ENCODE measurements at regions not wholly inside any gene's neighbourhood (a gene's known extent, or its start where the extent isn't known, plus 50 kb on each side); places are given as distances from the start of the nearest gene placed in this dataset.

GRCh38 chr12:74481078-74481477 is 56.6 kb upstream of the ATXN7L3B start:
- WGBS (ENCODE audit: insufficient coverage, low coverage, low lambda C conversion rate, missing lambda C conversion rate) = 56% methylated on average over 2 of the region's 2 CpGs
- Histone ChIP-seq H3K27me3 (no peaks in the 10 kb centered on the region), H3K27ac (no peak overlapping the region), H3K4me3 (no peak overlapping the region), H3K9me3 (no peaks in the 10 kb centered on the region), H3K36me3 (no peaks in the 10 kb centered on the region), H3K4me1 (peaks cover 0 to 7% (median 0%) of the 10 kb centered on the region in 4 donors)
- DNase-seq (no peak), ATAC-seq (no peak)
- intact Hi-C loops (cut with DNase I) = no loop called here
- TF ChIP-seq POLR2A (IDR thresholded peaks at IDR 0.05) (no peak), CTCF (IDR thresholded peaks at IDR 0.05) (no peak)

GRCh38 chr12:74482115-74482514 is 55.5 kb upstream of the ATXN7L3B start:
- H3K9me3 ChIP-seq = no peaks in the 10 kb centered on the region
- ATAC-seq = no peak
- peaks cover 0 to 7% (median 0%) of the 10 kb centered on the region in 4 donors for H3K4me1 ChIP-seq
- intact Hi-C loops (cut with DNase I) = no loop called here
- H3K27me3 ChIP-seq = no peaks in the 10 kb centered on the region
- TF ChIP-seq POLR2A (IDR thresholded peaks at IDR 0.05) (no peak), CTCF (IDR thresholded peaks at IDR 0.05) (no peak)
- H3K27ac ChIP-seq = no peak overlapping the region
- no peaks in the 10 kb centered on the region for H3K36me3 ChIP-seq
- H3K4me3 ChIP-seq = no peak overlapping the region
- DNase-seq = no peak

- no peaks in the 10 kb centered on the region for H3K9me3 ChIP-seq
- no peak overlapping the region for H3K4me3 ChIP-seq
- peaks cover 0 to 7% (median 0%) of the 10 kb centered on the region in 4 donors for H3K4me1 ChIP-seq
- no peak overlapping the region for H3K27ac ChIP-seq
- WGBS (ENCODE audit: insufficient coverage, low coverage, low lambda C conversion rate, missing lambda C conversion rate) = 53% methylated on average over 3 of the region's 3 CpGs
- no peaks in the 10 kb centered on the region for H3K36me3 ChIP-seq
- H3K27me3 ChIP-seq = no peaks in the 10 kb centered on the region
- ATAC-seq (peak in 3 of 4 donors; percentile 22 to 68 (median 26)), DNase-seq (no peak)
- TF ChIP-seq CTCF (IDR thresholded peaks at IDR 0.05) = no peak
- no peak for TF ChIP-seq POLR2A (IDR thresholded peaks at IDR 0.05)
- intact Hi-C loops (cut with DNase I) = no loop called here
Observed at GRCh38 chr12:74483057-74483456, 54.6 kb upstream of the ATXN7L3B start.

Small RNAs in the stretch of these regions (small RNA-seq; reads per million reads assigned to genes)
- gene AC090502.2 = 0 reads per million in 2 experiments
- 0 reads per million in 2 experiments for gene RF00096
- 0 reads per million in 2 experiments for gene RNU6-1012P
